ENCODE measurements at regions not wholly inside any gene's neighbourhood (a gene's known extent, or its start where the extent isn't known, plus 50 kb on each side); places are given as distances from the start of the nearest gene placed in this dataset.
"Not testable (repeated sequence)": the region's sequence is repeated elsewhere in the genome, so short reads cannot be mapped to it uniquely, and the experiment has no call there.

- no peaks in the 10 kb centered on the region for H3K79me2 ChIP-seq (ENCODE audit: insufficient read depth, low read depth, low read length)
- TF ChIP-seq EZH2phosphoT487 (IDR thresholded peaks at IDR 0.05; ENCODE audit: borderline replicate concordance, low read depth, low read length) (no peak), CTCF (conservative IDR thresholded peaks at IDR 0.05; ENCODE audit: low read length) (no peak)
- H2AFZ ChIP-seq (ENCODE audit: low read length) = no peak overlapping the region
- no peaks in the 10 kb centered on the region for H3K4me1 ChIP-seq (ENCODE audit: insufficient read depth, low read length, poor library complexity, severe bottlenecking)
- ChIA-PET POLR2A (no interaction called here), CTCF (ENCODE audit: unreplicated experiment) (no interaction called here)
- intact Hi-C loops (cut with micrococcal nuclease; ENCODE audit: unreplicated experiment) = no loop called here
- no peak overlapping the region for H3K4me2 ChIP-seq (ENCODE audit: low read length)
- no peaks in the 10 kb centered on the region for H3K9me2 ChIP-seq (ENCODE audit: insufficient read depth, low read length)
- H3K4me3 ChIP-seq (ENCODE audit: low read depth, low read length, poor library complexity, severe bottlenecking) = no peak overlapping the region
- DNase-seq (ENCODE audit: low spot score) = no peak
- H4K20me1 ChIP-seq (ENCODE audit: insufficient read depth, low read length) = no peaks in the 10 kb centered on the region
- H3K9me3 ChIP-seq (ENCODE audit: low read length) = no peaks in the 10 kb centered on the region
- BruUV-seq (replicated peaks) = no TSS peak
- H3K27ac ChIP-seq (ENCODE audit: low read depth, low read length, poor library complexity, severe bottlenecking) = no peak overlapping the region
- H3K36me3 ChIP-seq (ENCODE audit: insufficient read depth, low read length) = no peaks in the 10 kb centered on the region
Observed at GRCh38 chr10:20380401-20380800, 516.7 kb downstream of the NEBL start.

- ChIA-PET POLR2A (no interaction called here), CTCF (ENCODE audit: unreplicated experiment) (no interaction called here)
- no peak overlapping the region for H3K4me2 ChIP-seq (ENCODE audit: low read length)
Observed at GRCh38 chr10:20372748-20373147, 524.4 kb downstream of the NEBL start.

GRCh38 chr10:20370977-20371533, 526.1 kb downstream of the NEBL start:
- BruUV-seq (replicated peaks); H3K4me3 ChIP-seq (ENCODE audit: low read depth, low read length, poor library complexity, severe bottlenecking); H3K4me2 ChIP-seq (ENCODE audit: low read length); H4K20me1 ChIP-seq (ENCODE audit: insufficient read depth, low read length); H3K9me2 ChIP-seq (ENCODE audit: insufficient read depth, low read length); intact Hi-C loops (cut with micrococcal nuclease; ENCODE audit: unreplicated experiment); H3K9me3 ChIP-seq (ENCODE audit: low read length); DNase-seq (ENCODE audit: low spot score); H3K4me1 ChIP-seq (ENCODE audit: insufficient read depth, low read length, poor library complexity, severe bottlenecking); H3K79me2 ChIP-seq (ENCODE audit: insufficient read depth, low read depth, low read length); CTCF ChIA-PET (ENCODE audit: unreplicated experiment); H2AFZ ChIP-seq (ENCODE audit: low read length); H3K36me3 ChIP-seq (ENCODE audit: insufficient read depth, low read length); H3K27ac ChIP-seq (ENCODE audit: low read depth, low read length, poor library complexity, severe bottlenecking): not testable (repeated sequence)
- POLR2A ChIA-PET = interaction anchor here (0.5 kb wide), 1 partner anchor 20 kb away, joined by 4 read pairs; no protein-coding TSS in a partner anchor

More at GRCh38 chr10:20372748-20373147, 524.4 kb downstream of the NEBL start:
- no peak overlapping the region for H3K27ac ChIP-seq (ENCODE audit: low read depth, low read length, poor library complexity, severe bottlenecking)
- H4K20me1 ChIP-seq (ENCODE audit: insufficient read depth, low read length) = no peaks in the 10 kb centered on the region
- H3K79me2 ChIP-seq (ENCODE audit: insufficient read depth, low read depth, low read length) = no peaks in the 10 kb centered on the region
- H3K4me1 ChIP-seq (ENCODE audit: insufficient read depth, low read length, poor library complexity, severe bottlenecking) = no peaks in the 10 kb centered on the region
- BruUV-seq (replicated peaks) = no TSS peak
- no peak overlapping the region for H2AFZ ChIP-seq (ENCODE audit: low read length)
- H3K9me2 ChIP-seq (ENCODE audit: insufficient read depth, low read length) = no peaks in the 10 kb centered on the region
- TF ChIP-seq CTCF (conservative IDR thresholded peaks at IDR 0.05; ENCODE audit: low read length) = no peak
- TF ChIP-seq EZH2phosphoT487 (IDR thresholded peaks at IDR 0.05; ENCODE audit: borderline replicate concordance, low read depth, low read length) = no peak
- H3K9me3 ChIP-seq (ENCODE audit: low read length) = no peaks in the 10 kb centered on the region
- no peak for DNase-seq (ENCODE audit: low spot score)
- H3K4me3 ChIP-seq (ENCODE audit: low read depth, low read length, poor library complexity, severe bottlenecking) = no peak overlapping the region
- intact Hi-C loops (cut with micrococcal nuclease; ENCODE audit: unreplicated experiment) = no loop called here
- no peaks in the 10 kb centered on the region for H3K36me3 ChIP-seq (ENCODE audit: insufficient read depth, low read length)
